ENCODE measurements at regions not wholly inside any gene's neighbourhood (a gene's known extent, or its start where the extent isn't known, plus 50 kb on each side); places are given as distances from the start of the nearest gene placed in this dataset.

DNA sequence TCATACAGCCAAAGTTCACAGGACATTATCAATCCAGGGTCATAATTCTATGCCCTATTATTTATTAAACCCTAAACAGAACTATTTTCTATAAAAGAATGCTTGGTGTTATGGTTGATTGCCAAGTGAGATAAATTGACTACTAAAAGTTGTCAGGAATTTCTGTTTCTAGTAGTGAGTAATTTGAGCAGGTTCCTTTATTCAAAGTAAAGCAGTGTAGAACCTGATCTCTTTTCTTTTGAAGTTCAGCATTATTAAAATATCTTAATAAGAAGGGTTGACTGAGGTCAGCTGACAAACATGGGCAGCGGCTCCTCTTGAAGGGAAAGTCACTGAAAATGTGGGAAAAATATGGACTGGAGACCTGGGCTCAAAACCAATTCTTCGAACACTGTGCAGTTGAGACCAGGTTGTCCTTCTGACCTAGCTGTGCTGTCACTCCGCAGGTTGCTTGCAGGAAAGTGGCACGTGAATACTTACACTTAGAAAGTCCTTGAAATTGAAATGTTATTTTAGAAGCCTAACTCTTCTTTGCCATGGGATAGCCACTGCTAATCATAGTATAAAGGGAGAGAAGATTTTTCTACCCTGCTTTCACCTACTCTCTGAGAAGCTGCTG lies 141.0 kb downstream of the RASSF9 start:
- TF ChIP-seq POLR2A (IDR thresholded peaks at IDR 0.05) = no peak
- TF ChIP-seq, protein P1, sequence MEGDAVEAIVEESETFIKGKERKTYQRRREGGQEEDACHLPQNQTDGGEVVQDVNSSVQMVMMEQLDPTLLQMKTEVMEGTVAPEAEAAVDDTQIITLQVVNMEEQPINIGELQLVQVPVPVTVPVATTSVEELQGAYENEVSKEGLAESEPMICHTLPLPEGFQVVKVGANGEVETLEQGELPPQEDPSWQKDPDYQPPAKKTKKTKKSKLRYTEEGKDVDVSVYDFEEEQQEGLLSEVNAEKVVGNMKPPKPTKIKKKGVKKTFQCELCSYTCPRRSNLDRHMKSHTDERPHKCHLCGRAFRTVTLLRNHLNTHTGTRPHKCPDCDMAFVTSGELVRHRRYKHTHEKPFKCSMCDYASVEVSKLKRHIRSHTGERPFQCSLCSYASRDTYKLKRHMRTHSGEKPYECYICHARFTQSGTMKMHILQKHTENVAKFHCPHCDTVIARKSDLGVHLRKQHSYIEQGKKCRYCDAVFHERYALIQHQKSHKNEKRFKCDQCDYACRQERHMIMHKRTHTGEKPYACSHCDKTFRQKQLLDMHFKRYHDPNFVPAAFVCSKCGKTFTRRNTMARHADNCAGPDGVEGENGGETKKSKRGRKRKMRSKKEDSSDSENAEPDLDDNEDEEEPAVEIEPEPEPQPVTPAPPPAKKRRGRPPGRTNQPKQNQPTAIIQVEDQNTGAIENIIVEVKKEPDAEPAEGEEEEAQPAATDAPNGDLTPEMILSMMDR (IDR thresholded peaks at IDR 0.05) = no peak
- TF ChIP-seq POLR2AphosphoS5 (IDR thresholded peaks at IDR 0.05) = no peak
